ENCODE measurements at regions not wholly inside any gene's neighbourhood (a gene's known extent, or its start where the extent isn't known, plus 50 kb on each side); places are given as distances from the start of the nearest gene placed in this dataset.

DNA sequence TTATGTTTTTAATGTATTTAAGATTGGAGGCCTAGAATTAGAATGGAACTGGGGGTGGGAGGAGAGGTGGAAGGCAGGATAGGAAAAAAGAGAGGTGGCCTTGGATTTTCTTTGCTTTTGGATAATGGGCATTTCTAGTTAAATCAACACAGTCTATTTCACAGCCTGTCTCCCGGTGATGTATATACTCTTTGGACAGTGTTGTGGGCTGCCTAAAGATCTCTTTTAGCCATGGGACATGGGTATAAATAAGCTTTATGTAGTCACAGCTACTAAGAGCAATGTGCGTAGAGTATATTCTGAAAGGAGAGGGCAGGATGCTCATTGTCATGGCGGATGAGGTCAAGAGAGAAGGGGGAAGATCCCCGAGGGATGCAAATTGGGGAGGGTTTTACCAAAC is 1084.4 kb upstream of the RBFOX1 start:
- DNase-seq: no peak

DNA sequence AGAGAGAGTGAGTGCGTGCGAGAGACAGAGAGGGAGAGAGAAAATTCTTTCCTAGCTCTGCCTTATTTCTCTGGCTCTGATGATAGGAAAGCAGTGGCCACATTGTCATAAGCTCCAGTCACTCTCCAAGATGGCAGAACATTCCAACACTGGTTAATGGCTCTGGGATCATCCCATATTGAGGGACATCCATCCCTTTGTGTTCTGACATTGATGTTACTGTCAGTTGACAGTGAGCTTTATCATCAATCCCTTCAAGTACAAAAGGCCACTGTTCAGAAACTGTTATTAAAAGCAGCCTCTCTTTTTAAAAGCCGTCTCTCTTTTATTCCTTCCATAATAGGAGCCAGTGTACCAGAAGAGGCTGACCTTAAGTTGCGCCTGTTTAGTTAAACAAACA is 1084.9 kb upstream of the RBFOX1 start:
- DNase-seq: no peak

DNA sequence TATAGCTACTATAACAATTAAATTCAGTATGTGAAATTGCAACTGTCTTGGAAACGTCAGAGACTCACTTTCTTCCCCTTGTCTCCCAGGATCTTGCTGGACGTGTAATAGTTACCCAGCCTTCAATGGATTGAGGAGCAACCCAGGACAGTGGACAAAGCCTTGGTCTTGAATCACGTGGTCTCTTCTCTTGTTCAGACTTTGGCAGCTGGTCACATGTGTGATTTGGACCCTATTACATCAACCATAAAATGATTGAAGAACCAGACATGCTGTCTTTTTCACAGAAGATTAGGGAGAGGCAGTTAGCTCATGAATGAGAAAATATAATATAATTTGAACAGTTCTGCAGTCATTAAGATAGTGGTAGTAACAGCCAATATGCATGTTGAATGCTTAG is 1085.5 kb upstream of the RBFOX1 start:
- no peak for DNase-seq

DNA sequence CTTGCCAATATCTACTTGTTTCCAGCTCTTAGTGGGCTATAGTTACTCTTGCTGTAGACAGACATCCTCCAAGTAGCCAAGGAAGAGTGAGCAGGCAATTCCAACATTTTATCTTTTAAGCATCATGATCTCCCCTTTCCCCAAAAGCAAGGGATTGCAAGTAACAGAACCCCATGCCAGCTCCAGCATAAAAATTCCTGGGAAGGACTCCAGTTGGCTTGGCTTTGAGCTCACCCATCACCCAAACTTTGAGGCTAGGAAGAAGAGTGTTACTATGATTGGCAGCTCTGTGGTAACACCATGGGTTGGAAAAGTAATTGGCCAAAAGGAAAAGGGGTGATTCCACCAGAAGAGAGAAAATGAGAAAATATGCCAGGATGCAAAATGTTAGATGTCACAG is 1086.4 kb upstream of the RBFOX1 start:
- no peak for DNase-seq

DNA sequence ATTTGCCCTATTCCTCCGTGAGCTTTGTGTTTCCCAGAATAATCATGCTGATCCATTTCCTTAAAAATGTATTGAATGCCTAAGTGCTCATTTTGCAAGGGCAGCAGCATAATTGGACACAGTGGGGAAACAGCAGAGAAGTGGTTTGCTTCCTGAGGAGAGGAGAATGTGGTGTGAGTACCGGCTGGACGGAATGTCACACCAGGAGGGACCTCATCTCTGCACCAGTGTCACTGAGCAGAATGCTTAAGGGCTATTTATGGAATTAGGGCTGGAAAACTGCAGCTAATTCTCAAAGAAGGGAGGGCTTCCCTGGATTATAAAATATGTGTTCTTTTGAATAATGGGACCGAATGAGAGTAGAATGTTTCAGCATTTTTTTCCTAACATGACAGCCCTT is 1100.6 kb upstream of the RBFOX1 start:
- no peak for DNase-seq

DNA sequence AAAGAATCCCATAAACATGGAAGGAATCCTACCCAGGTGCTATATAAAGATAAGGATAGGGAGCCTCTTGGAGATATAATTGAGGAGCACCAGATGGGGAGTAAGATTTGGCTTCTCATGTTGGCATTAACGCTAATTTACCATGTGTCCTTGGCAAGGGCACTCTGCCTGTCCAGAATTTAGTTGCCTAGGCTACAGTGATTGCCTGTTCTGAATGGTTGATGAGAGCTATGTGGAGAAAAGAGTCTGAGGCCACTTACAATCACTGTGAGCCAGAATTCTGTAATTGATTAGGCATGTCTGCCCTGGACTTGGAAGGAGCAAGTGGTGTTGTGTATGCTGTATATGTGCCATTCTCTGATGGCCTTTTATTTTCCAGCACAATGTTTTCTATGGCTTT is 1101.2 kb upstream of the RBFOX1 start:
- DNase-seq: no peak

- no peak for DNase-seq
Measured at GRCh38 chr16:6229186-6229585, 1103.5 kb upstream of the RBFOX1 start.

DNA sequence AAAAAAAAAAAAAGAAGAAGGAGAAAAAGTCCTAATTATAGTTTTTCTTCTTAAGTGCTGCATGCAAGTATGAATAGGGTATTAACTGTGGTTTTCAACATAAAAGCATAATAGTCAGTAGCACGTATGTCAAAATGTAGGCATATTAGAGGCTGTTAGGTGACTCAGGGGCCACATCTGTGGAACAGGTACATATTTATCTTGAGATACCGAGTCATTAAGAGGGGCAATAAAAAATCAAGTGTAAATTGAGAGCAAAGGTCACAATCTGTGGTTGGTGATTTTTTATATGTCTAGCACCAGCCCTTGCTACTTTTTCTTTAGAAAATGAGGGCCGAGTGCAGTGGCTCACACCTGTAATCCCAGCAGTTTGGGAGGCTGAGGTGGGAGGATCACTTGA is 1113.8 kb upstream of the RBFOX1 start:
- no peak for DNase-seq

GRCh38 chr16:6216836-6217235 is 1115.8 kb upstream of the RBFOX1 start:
- no peak for DNase-seq

- DNase-seq: no peak
Measured at GRCh38 chr16:6211644-6212043, 1114.0 kb upstream of the EEF2KMT start.

DNA sequence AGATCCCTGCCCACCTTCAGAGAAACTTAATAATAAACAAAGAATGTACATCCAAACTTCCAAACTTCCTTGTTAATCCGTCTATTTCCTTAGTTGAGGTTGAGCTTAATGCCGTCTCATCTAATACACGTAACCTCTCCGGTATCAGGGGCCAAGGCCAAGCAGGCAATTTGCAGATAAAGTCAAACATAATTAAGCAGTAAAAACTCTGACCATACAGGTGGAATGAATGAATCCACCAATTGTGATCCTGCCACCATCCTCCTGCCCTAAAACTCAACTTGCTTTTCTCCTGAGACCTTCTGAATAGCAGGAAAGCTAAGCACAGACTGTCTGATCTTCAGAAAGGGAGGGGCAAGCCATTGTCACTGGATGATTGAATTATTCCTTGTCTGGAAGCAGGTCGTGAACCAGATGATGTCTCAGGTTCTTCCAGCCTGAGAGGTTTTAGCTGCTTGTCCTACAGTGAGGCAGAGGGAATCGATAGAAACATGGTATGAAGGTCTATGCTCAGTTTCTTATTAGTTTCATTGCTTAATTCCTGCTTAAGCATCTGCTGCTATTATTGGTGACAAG is 1111.8 kb upstream of the EEF2KMT start:
- DNase-seq: no peak

- DNase-seq: no peak
Measured at GRCh38 chr16:6207580-6207979, 1110.0 kb upstream of the EEF2KMT start.

GRCh38 chr16:6207124-6207523 is 1109.5 kb upstream of the EEF2KMT start:
- DNase-seq: no peak

DNA sequence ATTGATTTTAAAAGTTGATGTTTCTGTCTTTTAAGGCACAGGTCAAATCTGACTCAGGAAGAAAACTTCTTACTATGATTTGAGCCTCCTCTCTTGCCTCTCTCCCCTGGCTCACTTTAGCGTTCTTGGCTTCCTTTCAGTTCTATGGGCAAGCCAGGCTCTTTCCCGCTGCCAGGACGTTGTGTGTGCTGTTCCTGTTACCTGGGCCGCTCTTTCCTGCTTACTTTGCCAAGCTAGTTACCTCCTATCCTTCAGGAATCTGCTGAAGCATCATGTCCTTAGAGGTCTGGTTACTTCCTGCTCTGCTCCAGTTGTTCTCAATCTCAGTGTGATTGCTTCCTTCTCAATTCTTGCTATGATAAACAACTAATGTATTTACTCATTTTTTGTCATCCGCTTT is 1108.5 kb upstream of the EEF2KMT start:
- DNase-seq: no peak

GRCh38 chr16:6204945-6205344 is 1107.3 kb upstream of the EEF2KMT start:
- no peak for DNase-seq

GRCh38 chr16:6200861-6201260 is 1103.3 kb upstream of the EEF2KMT start:
- DNase-seq: no peak

DNA sequence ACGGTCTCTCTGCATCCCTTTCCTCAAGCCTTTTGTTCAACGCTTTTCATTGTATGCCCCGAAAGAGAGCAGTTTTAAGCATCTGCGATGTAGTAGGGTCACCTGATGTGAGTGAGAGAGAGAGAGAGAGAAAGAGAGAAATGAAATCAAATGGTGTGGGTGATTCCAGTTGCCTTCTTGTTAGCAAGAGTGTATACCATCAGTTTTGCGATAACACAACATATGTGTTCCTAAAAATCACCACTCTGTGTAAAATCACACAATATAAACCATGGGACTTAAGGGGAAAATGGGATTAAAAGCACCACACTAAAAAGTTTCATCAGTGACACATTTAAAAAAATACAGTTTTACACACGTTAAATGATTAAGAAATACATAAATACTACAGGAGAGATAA is 1102.7 kb upstream of the EEF2KMT start:
- DNase-seq: no peak

DNA sequence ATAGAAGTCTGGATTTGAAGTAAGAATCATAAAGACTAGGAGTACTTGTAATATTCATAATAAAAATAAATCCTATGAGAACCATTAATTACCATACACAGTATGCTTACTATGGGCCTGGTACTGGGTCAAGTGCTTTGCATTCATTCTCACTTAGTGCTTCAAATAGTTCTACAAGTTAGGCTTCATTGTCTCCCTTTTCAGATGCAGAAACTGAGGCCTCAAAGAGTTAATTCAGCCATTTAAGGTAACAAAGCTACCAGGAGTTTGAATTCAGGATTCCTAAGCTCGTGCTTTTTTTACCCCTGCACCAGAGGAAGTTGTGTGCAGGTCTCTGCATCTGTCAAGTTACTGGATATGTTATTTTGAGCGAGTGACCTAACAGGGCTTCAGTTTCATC is 1098.4 kb upstream of the EEF2KMT start:
- DNase-seq: no peak

DNA sequence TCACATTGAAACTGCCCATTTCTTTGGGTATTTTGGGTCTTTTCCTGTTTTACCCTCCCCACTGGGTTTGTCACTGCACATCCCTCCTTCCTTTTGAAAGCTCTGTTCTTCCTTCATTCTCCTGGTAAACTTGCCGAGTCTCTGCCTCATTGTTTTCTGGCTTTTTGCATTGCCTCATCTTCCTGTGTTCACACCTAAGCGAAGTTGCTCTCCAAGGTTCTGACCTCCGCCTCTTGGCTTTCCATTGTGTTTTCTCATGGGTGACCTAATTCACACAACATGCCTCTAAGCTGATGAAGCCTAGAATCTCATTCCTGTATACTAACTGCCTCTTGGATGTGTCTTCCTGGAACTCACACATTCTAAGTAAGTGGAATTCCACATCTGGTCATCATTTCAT is 1096.1 kb upstream of the EEF2KMT start:
- DNase-seq: no peak

GRCh38 chr16:6192984-6193383 is 1095.4 kb upstream of the EEF2KMT start:
- DNase-seq: no peak

GRCh38 chr16:6192532-6192931 is 1094.9 kb upstream of the EEF2KMT start:
- no peak for DNase-seq

GRCh38 chr16:6190776-6191175 is 1093.2 kb upstream of the EEF2KMT start:
- DNase-seq: no peak

DNA sequence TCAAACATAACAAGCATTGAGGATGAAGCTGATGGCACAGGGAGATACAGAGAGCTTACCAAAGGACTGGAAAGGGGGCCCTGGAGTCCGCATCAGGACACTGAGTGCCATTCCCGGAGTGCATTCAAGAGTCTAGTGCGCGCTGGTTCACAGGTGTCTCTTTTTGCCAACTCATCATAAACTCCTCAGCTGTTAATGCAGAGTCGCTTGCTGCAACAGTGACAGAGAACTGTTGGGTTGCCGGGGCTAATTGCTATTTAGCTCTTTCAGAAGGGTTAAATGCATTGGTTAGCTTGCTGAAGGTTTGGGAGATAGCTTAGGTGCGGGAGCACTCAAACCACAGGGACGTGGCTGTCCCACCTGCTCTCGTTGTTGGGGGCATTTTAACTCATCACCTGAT is 1091.6 kb upstream of the EEF2KMT start:
- no peak for DNase-seq

- no peak for DNase-seq
Measured at GRCh38 chr16:6177616-6178180, 1080.1 kb upstream of the EEF2KMT start.

DNA sequence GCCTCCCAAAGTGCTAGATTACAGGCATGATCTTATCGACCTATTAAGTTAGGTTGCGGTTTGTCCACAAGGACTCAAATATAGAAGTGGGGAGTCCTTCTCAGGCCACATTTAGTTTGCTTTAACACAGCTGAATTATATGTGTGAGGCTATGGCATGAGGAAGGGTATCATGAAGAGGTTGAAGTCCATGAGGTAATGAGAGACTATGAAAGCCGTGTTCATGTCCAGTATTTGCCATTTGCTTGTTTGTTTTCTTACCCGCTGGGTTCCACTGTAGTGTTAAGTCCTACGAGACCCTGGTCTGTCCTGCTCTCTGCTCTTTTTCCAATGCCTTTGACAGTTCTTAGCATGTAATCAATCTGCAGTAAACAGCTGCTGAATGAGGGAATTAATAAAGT is 1072.4 kb upstream of the EEF2KMT start:
- no peak for DNase-seq

Data from COR-L47 (cell line).